ENCODE measurements at regions not wholly inside any gene's neighbourhood (a gene's known extent, or its start where the extent isn't known, plus 50 kb on each side); places are given as distances from the start of the nearest gene placed in this dataset.

DNA sequence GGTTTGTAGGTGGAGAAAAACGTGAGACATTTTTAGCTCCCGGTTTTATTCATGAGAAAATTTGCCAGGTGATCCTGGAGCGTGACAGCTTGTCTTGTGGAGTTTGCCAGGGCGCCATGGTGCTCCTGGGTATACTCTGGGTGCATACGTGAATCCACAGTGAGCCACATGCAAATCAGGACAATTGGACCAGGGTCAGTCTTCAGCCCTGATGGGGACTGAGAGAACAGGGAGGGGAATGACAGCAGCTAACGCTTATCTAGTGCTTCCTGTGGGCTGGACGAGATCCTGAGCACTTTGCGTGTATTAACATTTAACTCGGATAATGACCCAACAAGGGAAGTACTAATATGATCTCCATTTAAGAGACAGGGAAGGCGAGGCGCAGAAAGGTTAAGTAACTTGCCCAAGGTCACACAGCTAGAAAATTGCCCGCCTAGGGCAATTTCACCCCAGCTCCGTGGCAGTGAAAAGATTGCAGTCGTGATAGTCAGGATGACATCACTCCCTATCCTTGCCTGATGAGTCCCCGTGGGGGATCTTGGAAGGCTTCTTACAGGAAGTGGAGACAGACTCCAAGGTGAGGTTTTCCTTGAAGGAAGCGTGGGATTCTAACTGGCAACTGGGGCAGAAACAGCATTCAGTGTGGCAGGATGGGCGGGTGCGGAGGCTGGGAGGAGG lies 118.4 kb upstream of the NCOR2 start:
- Histone ChIP-seq H3K9me3 (ENCODE audit: control insufficient read depth, insufficient read depth, low read depth, low read length) (no peaks in the 10 kb centered on the region), H3K27me3 (ENCODE audit: control insufficient read depth, insufficient read depth, low read length) (no peaks in the 10 kb centered on the region), H3K4me3 (ENCODE audit: low read depth in 2 of 2, low read length in 2 of 2) (peak overlapping the region; percentile 20 to 51), H3K4me1 (ENCODE audit: control insufficient read depth, insufficient read depth, low read length) (peaks cover 78% of the 10 kb centered on the region), H3K36me3 (ENCODE audit: control insufficient read depth, insufficient read depth, low read length) (no peaks in the 10 kb centered on the region), H3K27ac (ENCODE audit: low read length) (peak overlapping the region; percentile 98)
- POLR2A ChIA-PET: interaction anchor here (0.6 kb wide), 1 partner anchor 171 kb away, joined by 4 read pairs; no protein-coding TSS in a partner anchor
- ATAC-seq (no peak), DNase-seq (ENCODE audit: low read depth, low spot score) (no peak)
- CTCF ChIA-PET: interaction anchor here (0.6 kb wide), 1 partner anchor 26 kb away, joined by 3 read pairs; no protein-coding TSS in a partner anchor
- TF ChIP-seq SIN3A (IDR thresholded peaks at IDR 0.05; ENCODE audit: borderline replicate concordance, insufficient read depth, low read depth, low read length): no peak
- TF ChIP-seq, protein P1, sequence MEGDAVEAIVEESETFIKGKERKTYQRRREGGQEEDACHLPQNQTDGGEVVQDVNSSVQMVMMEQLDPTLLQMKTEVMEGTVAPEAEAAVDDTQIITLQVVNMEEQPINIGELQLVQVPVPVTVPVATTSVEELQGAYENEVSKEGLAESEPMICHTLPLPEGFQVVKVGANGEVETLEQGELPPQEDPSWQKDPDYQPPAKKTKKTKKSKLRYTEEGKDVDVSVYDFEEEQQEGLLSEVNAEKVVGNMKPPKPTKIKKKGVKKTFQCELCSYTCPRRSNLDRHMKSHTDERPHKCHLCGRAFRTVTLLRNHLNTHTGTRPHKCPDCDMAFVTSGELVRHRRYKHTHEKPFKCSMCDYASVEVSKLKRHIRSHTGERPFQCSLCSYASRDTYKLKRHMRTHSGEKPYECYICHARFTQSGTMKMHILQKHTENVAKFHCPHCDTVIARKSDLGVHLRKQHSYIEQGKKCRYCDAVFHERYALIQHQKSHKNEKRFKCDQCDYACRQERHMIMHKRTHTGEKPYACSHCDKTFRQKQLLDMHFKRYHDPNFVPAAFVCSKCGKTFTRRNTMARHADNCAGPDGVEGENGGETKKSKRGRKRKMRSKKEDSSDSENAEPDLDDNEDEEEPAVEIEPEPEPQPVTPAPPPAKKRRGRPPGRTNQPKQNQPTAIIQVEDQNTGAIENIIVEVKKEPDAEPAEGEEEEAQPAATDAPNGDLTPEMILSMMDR (IDR thresholded peaks at IDR 0.05): no peak
- TF ChIP-seq, protein P2, sequence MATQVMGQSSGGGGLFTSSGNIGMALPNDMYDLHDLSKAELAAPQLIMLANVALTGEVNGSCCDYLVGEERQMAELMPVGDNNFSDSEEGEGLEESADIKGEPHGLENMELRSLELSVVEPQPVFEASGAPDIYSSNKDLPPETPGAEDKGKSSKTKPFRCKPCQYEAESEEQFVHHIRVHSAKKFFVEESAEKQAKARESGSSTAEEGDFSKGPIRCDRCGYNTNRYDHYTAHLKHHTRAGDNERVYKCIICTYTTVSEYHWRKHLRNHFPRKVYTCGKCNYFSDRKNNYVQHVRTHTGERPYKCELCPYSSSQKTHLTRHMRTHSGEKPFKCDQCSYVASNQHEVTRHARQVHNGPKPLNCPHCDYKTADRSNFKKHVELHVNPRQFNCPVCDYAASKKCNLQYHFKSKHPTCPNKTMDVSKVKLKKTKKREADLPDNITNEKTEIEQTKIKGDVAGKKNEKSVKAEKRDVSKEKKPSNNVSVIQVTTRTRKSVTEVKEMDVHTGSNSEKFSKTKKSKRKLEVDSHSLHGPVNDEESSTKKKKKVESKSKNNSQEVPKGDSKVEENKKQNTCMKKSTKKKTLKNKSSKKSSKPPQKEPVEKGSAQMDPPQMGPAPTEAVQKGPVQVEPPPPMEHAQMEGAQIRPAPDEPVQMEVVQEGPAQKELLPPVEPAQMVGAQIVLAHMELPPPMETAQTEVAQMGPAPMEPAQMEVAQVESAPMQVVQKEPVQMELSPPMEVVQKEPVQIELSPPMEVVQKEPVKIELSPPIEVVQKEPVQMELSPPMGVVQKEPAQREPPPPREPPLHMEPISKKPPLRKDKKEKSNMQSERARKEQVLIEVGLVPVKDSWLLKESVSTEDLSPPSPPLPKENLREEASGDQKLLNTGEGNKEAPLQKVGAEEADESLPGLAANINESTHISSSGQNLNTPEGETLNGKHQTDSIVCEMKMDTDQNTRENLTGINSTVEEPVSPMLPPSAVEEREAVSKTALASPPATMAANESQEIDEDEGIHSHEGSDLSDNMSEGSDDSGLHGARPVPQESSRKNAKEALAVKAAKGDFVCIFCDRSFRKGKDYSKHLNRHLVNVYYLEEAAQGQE (IDR thresholded peaks at IDR 0.05; ENCODE audit: insufficient read depth in 1 of 2, low read depth in 2 of 2, low read length in 1 of 2): no peak
- no peak for TF ChIP-seq TCF7L2 (IDR thresholded peaks at IDR 0.05; ENCODE audit: low read depth, low read length)
- no peak for TF ChIP-seq POLR2AphosphoS5 (IDR thresholded peaks at IDR 0.05; ENCODE audit: low read depth, low read length)
- in situ Hi-C loops (cut with HindIII; ENCODE audit: low pct_unique_long_range_greater_than_20kb, low sequenced_read_pairs) (no loop called here), intact Hi-C loops (cut with micrococcal nuclease; ENCODE audit: unreplicated experiment) (loop anchor here (10.0 kb wide), 1 partner anchor 301 kb away; no protein-coding TSS in a partner anchor)
- no TSS peak for BruUV-seq (replicated peaks)

DNA sequence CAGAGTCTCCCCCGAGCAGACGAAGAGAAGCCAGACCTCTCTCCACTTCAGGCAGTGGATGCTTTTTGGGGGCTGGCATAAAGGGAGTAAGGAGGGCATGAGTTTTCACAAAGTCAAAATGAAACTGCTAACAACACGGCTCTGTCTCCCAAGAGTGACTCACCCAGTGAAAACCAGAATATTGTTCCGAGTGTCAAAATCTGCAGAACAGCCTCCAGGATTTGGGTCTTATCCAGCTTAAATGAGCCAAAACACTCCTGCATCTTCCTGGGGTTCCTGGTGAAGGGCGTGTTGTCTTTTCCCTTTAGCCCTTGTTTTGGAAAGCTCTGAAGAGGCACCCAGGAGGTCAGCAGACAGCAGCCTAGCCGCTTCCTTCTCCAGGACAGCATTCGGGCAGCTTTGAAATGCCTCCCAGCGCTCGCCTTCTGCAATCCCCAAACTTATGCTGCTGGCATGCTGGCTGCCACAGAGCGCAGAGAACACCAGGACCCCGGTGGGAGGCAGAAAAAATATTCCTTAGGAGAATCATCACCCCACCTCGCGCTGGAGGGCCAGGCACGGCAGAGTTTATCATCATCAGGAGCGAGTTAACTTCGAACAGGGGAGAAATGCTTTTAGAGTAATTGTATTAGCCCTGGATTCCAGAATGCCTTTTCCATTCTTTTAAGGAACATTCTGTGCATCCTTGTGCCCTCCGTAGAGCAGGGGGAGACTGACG lies 117.7 kb upstream of the NCOR2 start:
- BruUV-seq (replicated peaks): no TSS peak
- H3K4me1 ChIP-seq (ENCODE audit: control insufficient read depth, insufficient read depth, low read length): peaks cover 85% of the 10 kb centered on the region
- H3K4me3 ChIP-seq (ENCODE audit: low read depth in 2 of 2, low read length in 2 of 2): peak overlapping the region; percentile 20 to 51
- DNase-seq (ENCODE audit: low read depth, low spot score) (no peak), ATAC-seq (peak; percentile 14; the same call in 1 of the 2 replicates)
- POLR2A ChIA-PET: interaction anchor here (0.6 kb wide), 1 partner anchor 170 kb away, joined by 4 read pairs; no protein-coding TSS in a partner anchor
- CTCF ChIA-PET: no interaction called here
- intact Hi-C loops (cut with micrococcal nuclease; ENCODE audit: unreplicated experiment) (loop anchor here (5.0 to 10.0 kb wide), 4 partner anchors 37 to 300 kb away; partner anchors contain the start of gene NCOR2), in situ Hi-C loops (cut with HindIII; ENCODE audit: low pct_unique_long_range_greater_than_20kb, low sequenced_read_pairs) (no loop called here)
- H3K9me3 ChIP-seq (ENCODE audit: control insufficient read depth, insufficient read depth, low read depth, low read length): no peaks in the 10 kb centered on the region
- peak overlapping the region; percentile 98 for H3K27ac ChIP-seq (ENCODE audit: low read length)
- H3K36me3 ChIP-seq (ENCODE audit: control insufficient read depth, insufficient read depth, low read length): no peaks in the 10 kb centered on the region
- 0 out of 2 replicates have a peak, but pooled peaks have one; percentile 42 for TF ChIP-seq POLR2AphosphoS5 (IDR thresholded peaks at IDR 0.05; ENCODE audit: low read depth, low read length)
- TF ChIP-seq SIN3A (IDR thresholded peaks at IDR 0.05; ENCODE audit: borderline replicate concordance, insufficient read depth, low read depth, low read length): no peak
- TF ChIP-seq, protein P1 (IDR thresholded peaks at IDR 0.05): no peak
- TF ChIP-seq, protein P2 (IDR thresholded peaks at IDR 0.05; ENCODE audit: insufficient read depth in 1 of 2, low read depth in 2 of 2, low read length in 1 of 2): no peak
- no peak for TF ChIP-seq TCF7L2 (IDR thresholded peaks at IDR 0.05; ENCODE audit: low read depth, low read length)
- no peaks in the 10 kb centered on the region for H3K27me3 ChIP-seq (ENCODE audit: control insufficient read depth, insufficient read depth, low read length)

Measured in Panc1 (cell line).